ENCODE measurements at regions not wholly inside any gene's neighbourhood (a gene's known extent, or its start where the extent isn't known, plus 50 kb on each side); places are given as distances from the start of the nearest gene placed in this dataset.
"Not testable (repeated sequence)": the region's sequence is repeated elsewhere in the genome, so short reads cannot be mapped to it uniquely, and the experiment has no call there.

DNA sequence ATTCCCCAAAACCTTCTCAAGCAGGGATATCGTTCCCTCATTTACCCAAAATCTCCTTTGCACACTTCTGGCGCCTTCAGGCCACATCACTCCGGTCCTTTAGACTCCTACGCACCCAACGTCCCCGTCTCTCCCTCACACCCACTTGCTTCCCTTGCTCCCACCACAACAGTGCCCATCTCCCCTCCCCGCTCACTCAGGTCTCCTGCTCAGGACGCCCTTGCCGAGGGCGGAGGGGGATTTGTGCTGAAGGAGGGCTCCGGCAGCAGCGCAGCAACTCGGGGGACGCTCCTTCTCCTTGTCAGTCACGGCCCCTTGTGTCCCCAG is 71.6 kb downstream of the PCMTD2 start:
- not testable (repeated sequence) for FAIRE-seq; DNase-seq (ENCODE audit: insufficient read length, low spot score)

DNA sequence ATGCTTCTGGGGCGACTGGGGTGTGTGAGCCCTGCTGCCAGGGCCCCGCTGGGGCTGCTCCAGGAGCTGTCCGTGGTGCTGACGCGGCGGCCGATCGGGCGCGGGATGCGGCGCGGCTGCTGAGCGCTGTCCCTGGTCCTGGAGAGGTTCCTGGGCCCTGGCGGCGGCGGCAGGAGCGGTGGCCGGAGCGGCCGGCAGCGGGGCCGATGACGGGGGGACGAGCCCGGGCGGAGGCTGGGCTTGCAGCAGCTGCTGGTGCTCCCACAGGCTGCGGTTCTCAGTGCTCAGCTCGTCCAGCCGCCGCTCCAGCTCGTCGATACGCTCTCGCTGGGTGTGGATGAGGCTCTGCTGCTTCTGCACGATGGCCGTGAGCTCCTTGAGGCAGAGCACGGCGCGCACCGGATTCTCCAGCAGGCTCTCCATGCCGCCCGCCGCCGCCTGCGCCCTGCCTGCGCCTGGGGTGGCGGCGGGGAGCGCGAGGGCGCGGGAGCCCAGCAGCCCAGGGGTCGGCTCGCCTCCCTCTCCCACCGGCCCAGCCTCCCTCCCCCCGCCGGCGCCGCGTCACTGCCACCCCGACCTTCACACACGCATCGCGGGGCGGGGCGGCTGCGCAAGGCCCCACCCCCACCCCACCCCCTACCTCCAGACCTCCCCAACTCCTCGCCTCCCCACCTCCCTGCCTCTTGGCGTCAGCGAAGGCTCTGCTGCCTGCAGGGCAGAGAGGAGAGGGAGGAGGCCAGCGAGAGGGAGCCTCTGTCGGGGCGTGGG is 72.2 kb downstream of the PCMTD2 start:
- not testable (repeated sequence) for DNase-seq (ENCODE audit: insufficient read length, low spot score); FAIRE-seq

DNA sequence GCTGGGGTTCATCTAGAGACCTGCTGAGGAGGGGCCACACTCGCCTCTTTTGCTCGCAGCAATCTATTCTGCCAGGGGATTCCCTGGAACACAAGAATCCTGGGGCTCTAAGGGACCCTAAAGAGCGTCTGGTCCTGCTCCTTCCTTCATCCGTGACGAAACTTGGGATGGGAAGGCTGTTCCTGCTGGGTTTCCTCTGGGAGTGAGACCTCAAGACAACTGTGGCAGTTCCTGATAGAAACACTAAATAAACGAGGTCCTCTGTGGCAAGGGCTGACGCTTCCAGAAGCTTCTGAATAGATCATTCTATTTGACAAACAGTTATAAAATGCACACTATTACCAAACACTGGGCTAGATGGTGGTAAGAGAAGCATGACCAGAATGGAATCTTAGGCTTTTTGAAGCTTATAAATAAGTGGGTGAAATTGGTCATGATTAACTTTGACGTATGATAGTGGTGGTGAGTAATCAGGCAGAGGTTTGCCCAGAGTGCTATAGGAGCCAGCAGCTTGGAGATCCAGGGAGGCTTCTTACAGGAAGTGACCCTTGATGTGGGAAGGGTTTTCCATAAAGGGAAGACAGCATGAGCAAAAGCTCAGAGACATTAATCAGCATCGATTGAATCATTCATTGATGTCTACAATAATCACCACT is 73.2 kb downstream of the PCMTD2 start:
- DNase-seq (ENCODE audit: insufficient read length, low spot score): not testable (repeated sequence)
- peak; percentile 84 for FAIRE-seq

DNA sequence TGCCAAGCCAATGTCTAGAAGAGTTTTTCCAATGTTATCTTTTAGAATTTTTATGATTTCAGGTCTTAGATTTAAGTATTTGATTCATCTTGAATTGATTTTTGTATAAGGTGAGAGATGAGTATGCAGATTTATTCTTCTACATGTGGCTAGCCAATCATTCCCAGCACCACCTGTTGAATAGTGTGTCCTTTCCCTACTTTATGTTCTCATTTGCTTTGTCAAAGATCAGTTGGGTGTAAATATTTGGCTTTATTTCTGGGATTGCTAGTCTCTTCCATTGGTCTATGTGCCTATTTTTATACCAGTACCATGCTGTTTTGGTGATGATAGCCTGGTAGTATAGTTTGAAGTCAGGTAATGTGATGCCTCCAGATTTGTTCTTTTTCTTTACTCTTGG is 77.1 kb downstream of the PCMTD2 start:
- not testable (repeated sequence) for FAIRE-seq; DNase-seq (ENCODE audit: insufficient read length, low spot score)

Data from D721Med (cell line).